ENCODE measurements at regions not wholly inside any gene's neighbourhood (a gene's known extent, or its start where the extent isn't known, plus 50 kb on each side); places are given as distances from the start of the nearest gene placed in this dataset.
"Not testable (repeated sequence)": the region's sequence is repeated elsewhere in the genome, so short reads cannot be mapped to it uniquely, and the experiment has no call there.

DNA sequence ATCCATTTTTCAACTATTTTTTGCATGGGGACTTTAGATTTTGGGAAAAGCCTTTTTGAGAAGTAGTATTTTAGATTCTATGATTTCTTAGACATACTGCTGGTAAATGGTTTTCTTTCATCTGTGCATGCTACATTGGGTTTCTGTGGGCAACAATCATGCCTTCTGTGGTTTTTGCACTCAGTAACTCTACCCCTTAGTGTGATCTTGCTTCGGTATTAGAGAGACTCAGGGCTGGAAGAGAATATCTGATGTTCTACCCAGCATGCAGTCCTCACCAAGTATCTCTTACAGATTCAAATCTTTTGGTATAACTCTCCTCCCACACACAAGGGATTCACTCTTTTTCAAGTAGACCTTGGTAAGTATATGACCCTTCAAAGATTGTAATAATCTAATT, 183.0 kb downstream of the PMAIP1 start:
- no peak for DNase-seq (ENCODE audit: low spot score)
- in situ Hi-C loops (cut with HindIII; ENCODE audit: low sequenced_read_pairs) = no loop called here

DNA sequence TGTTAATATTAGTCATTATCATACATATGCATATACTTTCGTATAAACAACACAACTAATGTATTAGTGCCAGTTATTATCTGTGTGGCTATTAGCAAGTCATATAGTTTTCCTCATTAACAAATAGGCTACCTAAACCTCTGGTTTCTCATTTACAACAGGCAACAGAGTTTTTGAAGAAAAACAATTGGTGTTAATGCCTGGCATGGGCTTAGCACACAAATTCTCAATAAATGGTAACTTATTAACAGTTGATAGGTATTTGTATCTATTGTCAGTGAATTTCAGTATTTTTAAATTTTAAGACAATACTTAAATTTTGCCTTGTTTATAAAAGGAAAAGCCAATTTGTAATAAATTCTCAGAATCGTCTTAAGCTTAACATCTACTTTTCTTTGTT, 182.5 kb downstream of the PMAIP1 start:
- DNase-seq (ENCODE audit: low spot score) = no peak
- in situ Hi-C loops (cut with HindIII; ENCODE audit: low sequenced_read_pairs) = no loop called here

DNA sequence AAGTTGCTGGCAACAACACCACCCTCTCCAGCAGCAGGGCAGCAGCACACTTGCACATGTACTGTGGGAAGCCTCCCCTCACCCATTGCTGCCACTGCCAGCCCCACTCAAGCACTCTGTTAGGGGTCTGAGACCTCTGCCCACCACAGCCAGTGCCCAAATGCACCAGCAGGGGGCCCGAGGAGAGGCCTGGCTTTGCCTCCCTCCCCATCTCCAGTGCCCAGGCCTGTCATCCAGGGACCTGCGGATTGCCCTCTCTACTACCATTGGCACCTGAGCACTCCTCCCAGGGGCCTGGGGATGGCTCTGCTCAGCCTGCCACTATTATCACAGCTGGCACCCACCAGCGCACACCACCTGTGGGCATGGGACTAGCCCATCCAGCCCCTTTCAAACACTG, 175.7 kb downstream of the PMAIP1 start:
- in situ Hi-C loops (cut with HindIII; ENCODE audit: low sequenced_read_pairs) = no loop called here
- DNase-seq (ENCODE audit: low spot score) = no peak

DNA sequence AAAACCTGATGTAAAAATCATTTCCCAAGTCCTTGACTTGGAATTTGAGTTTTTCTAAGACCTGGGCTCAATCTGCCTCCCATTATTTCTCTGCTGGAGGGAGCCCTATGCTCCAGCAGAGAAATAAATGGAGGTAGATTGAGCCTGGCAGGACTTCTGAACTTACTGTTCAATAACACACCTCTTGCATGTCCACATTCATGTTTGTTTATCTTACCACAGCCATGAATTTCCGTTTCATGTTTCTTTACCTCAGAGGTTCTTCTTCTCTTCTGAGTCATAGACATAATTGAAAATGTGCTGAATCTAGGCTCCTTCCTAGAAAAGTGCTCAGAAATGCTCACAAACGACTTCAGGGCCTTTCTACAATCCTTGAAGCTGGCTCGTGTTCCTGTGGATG, 170.8 kb downstream of the PMAIP1 start:
- in situ Hi-C loops (cut with HindIII; ENCODE audit: low sequenced_read_pairs) = no loop called here
- no peak for DNase-seq (ENCODE audit: low spot score)

DNA sequence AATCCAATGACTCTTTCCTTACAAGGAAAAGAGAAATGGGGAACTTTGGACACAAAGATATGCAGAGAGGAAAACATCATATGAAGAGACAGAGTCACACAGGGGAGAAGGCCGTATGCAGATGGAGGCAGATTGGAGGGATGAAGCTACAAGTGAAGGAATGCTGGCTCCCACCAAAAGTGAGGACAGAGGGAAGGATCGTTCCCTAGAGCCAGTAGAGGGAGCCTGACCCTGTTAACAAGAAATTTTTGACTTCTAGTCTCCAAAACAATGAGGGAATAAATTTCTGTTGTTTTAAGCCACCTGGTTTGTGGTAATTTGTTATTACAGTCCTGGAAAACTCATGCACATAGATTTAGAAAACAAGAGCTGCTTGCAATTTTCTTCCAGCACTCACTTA, 169.3 kb downstream of the PMAIP1 start:
- no peak for DNase-seq (ENCODE audit: low spot score)
- in situ Hi-C loops (cut with HindIII; ENCODE audit: low sequenced_read_pairs) = no loop called here

DNA sequence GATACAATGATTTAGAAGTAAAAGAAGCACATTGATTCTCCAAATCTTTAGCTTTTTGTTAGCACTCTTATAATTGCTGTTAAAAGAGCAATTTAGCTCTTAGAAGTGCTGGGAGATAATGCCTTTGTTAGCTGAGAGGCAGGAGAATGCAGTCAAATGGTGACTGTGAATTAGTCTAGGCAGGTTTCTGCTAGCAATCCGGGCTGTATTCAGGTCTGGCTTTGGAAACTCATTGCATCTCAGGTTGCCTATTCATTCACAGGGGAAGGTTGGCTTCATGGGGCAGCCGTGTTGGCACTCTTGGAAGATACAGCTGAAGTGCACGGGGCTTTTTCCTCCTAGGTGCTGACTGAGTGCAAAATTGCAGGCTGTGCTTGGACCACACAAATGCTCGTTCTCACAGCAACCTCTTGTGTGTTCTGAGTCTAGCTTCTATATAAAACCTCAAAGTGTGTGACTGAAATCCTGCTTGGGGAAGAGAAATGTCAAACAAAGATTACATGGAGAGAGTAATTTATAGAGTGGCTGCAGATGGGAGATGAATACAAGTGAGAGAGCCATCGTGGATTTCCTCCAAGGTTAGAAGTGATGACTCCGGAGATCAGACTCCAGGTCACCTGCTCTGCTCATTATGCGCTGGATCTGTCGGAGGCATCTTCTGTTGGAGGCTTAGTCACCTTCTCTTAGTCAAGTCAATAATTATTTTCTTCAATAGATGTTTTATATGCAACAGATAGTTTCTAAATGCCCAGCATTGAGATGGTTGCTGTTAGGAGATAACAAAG, 167.8 kb downstream of the PMAIP1 start:
- in situ Hi-C loops (cut with HindIII; ENCODE audit: low sequenced_read_pairs) = no loop called here
- no peak for DNase-seq (ENCODE audit: low spot score)

DNA sequence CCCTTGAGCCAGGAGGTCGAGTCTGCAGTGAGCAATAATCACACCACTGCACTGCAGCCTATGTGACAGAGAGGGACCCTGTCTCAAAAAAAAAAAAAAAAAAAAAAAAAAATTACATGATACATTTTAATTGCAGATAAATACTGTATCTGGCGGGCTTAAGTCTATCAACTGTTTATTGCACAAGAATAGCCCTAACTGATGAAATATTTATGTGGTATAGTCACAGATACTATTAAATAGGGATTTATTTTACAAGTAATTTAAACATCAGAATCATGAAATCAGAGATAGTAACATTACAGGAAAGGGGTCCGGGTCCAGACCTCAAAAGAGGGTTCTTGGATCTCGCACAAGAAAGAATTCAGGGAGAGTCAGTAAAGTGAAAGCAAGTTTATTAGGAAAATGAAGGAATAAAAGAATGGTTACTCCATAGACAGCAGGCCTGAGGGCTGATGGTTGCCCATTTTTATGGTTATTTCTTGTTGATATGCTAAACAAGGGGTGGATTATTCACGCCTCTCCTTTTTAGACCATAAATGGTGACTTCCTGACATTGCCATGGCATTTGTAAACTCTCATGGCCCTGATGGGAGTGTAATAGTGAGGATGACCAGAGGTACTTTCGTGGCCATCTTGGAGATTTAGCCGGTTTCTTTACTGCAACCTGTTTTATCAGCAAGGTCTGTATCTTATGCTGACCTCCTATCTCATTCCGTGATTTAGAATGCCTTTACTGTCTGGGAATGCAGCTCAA, 166.6 kb downstream of the PMAIP1 start:
- in situ Hi-C loops (cut with HindIII; ENCODE audit: low sequenced_read_pairs) = no loop called here
- DNase-seq (ENCODE audit: low spot score) = no peak

DNA sequence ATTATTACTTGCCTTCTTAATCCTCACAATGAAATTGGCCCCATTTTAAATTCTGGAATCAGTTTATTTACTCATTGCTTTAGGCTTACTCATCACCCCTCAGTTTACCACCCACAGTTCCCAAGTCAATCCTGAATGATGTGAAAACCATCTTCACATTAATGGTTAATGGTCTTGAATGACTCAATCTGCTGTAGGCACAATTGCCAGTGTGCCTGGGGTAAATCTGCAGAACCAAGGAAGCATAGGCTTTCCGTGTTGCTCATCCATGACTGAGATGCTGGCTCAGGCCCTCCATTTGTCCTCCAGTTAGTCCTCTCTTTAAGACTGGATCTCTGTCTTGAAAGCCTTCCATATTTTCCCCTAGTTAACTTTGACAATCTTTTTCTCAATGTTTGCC, 164.5 kb downstream of the PMAIP1 start:
- DNase-seq (ENCODE audit: low spot score) = no peak

DNA sequence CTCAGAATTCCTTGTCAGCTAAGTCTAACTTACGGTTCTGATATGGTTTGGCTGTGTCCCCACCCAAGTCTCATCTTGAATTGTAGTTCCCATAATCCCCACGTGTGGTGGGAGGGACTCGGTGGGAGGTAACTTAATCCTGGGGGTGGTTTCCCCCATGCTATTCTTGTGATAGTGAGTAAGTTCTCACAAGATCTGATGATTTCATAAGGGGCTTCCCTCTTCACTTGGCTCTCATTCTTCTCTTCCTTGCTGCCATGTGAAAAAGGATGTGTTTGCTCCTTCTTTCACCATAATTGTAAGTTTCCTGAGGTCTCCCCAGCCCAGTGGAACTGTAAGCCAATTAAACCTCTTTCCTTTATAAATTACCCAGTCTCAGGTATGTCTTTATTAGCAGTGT, 163.0 kb downstream of the PMAIP1 start:
- DNase-seq (ENCODE audit: low spot score); in situ Hi-C loops (cut with HindIII; ENCODE audit: low sequenced_read_pairs): not testable (repeated sequence)

More for the DNA sequence above, 164.5 kb downstream of the PMAIP1 start:
- in situ Hi-C loops (cut with HindIII; ENCODE audit: low sequenced_read_pairs) = no loop called here

DNA sequence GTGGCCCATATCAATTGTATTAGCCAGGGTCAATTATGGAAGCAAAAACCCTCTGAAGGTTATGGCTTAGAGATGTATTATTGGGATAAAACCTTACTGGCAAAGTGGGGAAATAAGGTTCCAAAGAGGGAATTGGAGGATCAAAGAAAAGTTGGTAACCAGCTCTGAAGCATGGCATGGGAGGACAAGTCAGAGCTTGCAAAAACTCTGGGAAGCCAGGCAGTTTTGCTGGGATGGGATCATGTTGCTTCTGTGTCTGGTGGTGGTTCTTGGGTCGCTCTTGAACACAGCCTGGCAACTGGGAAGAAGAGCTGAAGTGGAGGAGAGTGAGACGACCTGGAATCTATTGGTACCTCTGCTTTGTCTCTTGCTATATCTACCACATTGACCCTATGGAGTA, 162.6 kb downstream of the PMAIP1 start:
- in situ Hi-C loops (cut with HindIII; ENCODE audit: low sequenced_read_pairs) = no loop called here
- DNase-seq (ENCODE audit: low spot score) = no peak

DNA sequence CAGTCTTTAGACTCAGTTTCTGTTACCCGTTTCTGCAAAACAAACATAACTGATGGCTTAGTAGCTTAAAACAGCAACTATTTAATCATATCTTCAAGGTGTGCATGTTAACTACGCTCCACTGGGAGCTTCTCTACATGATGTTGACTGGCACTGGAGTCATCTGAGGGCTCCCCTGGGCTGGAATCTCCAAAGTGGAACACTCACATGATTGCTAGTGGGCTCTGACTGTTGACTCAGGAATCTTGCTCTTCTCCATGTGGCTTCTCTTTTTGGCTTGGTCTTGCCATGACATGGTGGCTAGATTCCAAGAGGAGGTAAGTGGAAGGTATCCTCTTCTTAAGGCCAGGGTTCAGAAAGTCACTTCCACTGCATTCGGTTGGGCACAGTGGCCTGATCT, 160.8 kb downstream of the PMAIP1 start:
- in situ Hi-C loops (cut with HindIII; ENCODE audit: low sequenced_read_pairs) = no loop called here

DNA sequence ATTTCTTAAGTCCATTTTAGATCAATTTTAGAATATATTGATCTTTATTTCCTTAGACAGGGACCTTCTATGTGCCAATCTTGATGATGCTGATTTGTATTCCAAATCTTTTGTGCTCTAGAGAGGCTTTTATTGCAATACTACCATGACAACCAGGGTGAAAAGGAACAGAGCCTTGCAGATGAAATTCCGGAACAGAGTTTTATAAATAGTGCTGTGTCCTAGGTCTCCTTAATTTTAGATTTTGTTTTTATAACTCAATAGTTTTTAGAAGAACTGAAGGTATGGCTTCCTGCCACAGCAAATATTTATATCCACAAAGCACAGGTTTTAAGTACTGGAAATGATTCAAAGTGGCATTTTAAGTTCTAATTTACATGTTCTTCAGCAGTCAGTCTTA, 160.2 kb downstream of the PMAIP1 start:
- in situ Hi-C loops (cut with HindIII; ENCODE audit: low sequenced_read_pairs) = no loop called here
- no peak for DNase-seq (ENCODE audit: low spot score)

More for the DNA sequence above, 160.8 kb downstream of the PMAIP1 start:
- no peak for DNase-seq (ENCODE audit: low spot score)

DNA sequence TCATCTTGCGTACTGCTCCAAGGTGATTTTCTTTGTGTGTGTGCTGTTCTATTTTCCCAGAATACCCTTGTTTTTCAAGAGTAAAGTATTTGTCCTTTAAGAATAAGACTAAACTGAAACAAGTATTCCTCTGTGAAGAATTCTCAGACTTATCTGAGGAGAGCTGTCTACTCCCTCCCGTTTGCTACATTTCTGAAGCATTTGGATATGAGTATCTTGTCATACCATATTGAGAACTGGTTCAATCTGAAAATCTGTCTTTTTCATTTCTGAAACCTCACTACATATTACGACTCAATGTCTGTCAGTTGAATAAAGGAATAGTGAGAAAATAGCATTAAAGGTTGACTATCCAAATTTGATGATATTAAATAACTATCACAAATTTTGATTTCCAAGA, 159.4 kb downstream of the PMAIP1 start:
- in situ Hi-C loops (cut with HindIII; ENCODE audit: low sequenced_read_pairs) = no loop called here
- DNase-seq (ENCODE audit: low spot score) = no peak

DNA sequence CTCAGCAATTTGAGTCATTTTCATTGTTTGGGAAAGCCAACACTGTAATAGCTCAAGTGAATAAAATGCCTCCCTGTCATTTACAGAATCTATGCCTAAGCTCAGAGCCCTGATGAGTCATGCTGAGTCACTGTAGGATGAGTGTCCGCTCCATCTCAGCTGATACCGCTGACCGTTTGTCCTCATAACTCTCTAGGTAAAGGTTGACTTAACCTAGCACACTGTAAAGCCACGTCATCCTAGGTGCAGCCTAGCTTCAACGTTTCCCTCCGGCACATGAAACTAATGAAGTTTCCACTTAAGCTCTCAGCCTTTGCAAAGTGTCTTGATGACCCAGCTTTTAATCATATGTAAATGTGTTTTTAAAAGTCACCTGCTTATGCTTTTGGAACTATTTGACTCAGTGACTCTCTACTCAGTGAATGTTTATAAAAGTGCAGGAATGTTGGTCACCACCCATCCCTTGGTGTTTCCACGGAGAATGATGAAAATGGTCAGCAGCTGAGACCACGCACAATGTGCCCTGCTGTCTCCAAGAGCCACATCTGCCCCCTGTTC, 154.0 kb downstream of the PMAIP1 start:
- no peak for DNase-seq (ENCODE audit: low spot score)
- in situ Hi-C loops (cut with HindIII; ENCODE audit: low sequenced_read_pairs) = no loop called here

DNA sequence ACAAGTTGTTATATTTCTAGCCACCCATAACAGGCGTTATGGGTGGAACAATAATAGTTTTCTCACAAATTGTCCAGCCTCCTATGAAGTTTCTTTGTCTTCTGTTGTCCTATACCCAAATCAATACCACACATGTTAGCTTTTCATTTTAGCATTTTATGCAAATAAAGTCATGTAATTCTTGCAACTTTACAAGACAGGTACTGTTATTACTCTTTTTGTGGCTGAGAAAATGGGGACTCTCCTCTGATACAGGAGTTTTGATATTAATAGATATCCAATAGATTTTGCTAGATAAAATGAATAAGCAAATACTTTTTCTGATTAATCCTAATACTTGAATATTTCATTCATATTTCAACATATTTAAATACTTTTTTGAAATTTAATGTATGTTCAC, 151.0 kb downstream of the PMAIP1 start:
- in situ Hi-C loops (cut with HindIII; ENCODE audit: low sequenced_read_pairs) = no loop called here
- no peak for DNase-seq (ENCODE audit: low spot score)

DNA sequence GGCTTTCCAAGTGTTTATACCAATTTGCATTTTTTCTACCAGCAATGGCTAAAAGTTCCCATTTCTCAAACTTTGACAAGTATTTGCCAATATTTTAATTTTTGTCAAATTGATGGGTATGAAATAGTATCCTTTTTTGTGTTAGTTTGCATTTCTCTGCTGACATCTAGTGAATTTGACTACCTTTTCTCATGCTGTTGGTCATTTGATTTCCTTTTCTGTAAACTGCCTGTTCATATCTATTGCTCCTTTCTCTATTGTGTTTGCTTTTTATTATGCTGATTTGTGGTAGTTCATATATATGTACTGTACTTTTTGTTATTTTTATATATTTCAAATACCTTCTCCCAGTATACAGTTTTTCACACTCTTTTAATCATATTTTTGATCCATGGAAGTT, 149.4 kb downstream of the PMAIP1 start:
- in situ Hi-C loops (cut with HindIII; ENCODE audit: low sequenced_read_pairs) = no loop called here
- DNase-seq (ENCODE audit: low spot score) = no peak

DNA sequence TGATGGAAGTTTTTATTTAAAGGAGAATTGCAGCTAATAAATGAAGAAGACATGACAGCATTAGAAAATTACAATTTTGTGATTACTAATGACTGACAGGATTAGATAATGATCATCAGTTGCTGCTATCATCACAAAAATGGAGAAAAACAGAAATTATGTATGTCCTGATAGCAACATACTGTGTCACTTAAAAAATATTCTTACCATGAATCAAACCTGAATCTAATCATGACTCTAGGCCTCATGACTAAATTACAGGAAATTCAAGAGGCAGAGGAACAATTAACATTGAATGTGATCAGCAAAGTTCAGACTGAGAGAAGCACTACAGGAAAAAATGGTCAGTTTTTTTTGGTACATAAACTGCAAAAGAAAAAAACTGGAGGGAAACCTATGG, 147.8 kb downstream of the PMAIP1 start:
- in situ Hi-C loops (cut with HindIII; ENCODE audit: low sequenced_read_pairs) = no loop called here
- DNase-seq (ENCODE audit: low spot score) = no peak

DNA sequence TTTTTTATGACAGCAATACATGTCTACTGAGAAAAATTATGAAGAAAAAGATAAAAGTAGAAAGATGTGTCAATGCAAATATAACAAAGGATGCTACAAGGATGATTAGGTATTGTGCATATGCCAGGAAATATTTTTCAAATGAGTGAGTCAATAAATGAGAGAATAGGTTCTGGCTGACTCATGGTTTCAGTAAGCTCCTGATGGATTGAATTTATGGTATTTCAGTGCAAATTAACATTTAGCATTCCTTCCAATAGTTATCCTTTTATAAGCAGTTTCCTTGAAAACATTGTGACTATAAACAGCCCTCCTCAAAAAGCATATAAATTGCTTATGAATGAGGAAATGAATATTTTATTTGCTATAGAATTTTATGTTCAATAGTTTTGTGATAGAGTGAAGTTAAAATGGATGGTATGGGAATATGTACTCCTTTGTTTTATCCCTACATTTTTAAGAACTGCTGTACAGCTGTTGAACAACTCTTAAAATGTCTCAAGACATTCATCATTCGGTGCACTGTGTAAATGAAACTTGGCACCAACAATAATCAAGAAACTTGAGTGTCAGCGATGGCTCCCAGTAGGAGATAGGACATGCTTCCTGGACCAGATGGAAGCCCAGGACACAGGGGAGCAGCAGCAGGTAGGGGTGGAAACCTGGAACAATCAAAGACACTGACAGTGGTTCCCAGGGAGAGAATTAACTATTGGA, 144.7 kb downstream of the PMAIP1 start:
- in situ Hi-C loops (cut with HindIII; ENCODE audit: low sequenced_read_pairs) = no loop called here
- DNase-seq (ENCODE audit: low spot score) = no peak

DNA sequence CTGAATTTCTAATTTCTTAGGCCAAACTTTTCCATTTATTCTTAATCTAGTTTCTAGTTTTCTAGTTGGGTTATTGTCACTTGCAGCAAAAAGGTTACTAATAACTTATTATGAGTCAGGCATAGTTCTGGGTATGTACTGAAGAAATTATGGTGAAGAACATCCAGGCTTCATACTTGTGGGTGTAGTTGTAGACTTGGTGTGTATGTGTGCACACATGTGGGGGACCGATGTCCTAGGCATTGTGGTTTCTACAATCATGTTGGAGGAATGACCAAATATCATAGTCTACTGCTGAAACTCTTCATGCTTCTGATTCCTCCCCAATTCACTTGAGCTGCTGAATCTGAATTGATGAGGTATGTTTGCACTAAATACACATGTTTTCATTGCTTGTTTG, 141.2 kb downstream of the PMAIP1 start:
- DNase-seq (ENCODE audit: low spot score) = no peak
- in situ Hi-C loops (cut with HindIII; ENCODE audit: low sequenced_read_pairs) = no loop called here

DNA sequence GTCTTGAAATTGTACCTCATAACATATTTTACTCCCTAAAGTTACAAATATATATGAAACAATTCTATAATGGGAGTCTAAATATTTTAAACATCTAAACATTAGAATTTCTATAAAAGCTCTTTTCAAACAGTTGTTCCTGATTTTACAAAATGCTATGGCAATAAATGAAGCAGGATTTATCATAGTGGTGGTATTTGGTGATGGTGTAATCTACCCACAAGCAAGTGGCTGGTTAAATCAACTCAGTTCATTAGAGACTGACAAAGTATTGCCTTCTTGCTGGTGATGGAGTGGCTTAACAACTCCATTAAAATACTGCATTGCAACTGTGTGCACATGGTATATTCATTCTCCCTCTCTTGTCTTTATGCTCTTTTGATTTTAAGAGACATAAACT, 138.9 kb downstream of the PMAIP1 start:
- in situ Hi-C loops (cut with HindIII; ENCODE audit: low sequenced_read_pairs) = no loop called here
- no peak for DNase-seq (ENCODE audit: low spot score)

All from G401 (cell line).